Loucy (cell line): ENCODE measurements at regions not wholly inside any gene's neighbourhood (a gene's known extent, or its start where the extent isn't known, plus 50 kb on each side); places are given as distances from the start of the nearest gene placed in this dataset.

Source experiments
- EZH2phosphoT487 ChIP-seq: fragments of 200-600 bp; IDR thresholded peaks from 2 replicates; pipeline ENCODE4 v1.6.1; 2018; ENCODE audit warnings: antibody characterized with exemption, mild to moderate bottlenecking, moderate library complexity, borderline replicate concordance
- TF ChIP-seq, protein P1 (sequence below): fragments of 200-600 bp; sonication (generic); conservative IDR thresholded peaks from 2 replicates; pipeline ENCODE4 v1.5.1; 2014; ENCODE audit warnings: mild to moderate bottlenecking, antibody characterized with exemption, low read length

DNA sequence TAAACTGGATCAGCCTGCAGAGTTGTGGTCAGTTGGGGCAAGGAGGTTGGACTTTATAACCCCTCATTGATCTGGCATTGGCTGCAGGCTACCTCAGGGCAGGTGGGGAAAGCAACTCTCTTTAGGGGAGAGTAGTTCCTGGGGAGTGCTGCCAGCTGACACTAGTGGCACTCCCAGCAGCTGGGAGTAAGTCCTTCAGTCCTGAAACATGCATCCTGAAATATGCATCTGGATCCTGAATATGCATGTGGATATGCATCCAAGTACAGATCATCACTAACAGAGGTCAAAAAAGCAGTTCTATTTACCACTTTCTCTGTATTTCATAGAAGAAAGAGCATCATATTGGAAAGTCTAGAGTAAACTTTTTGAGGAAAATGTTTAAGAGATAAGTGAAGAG, 350.8 kb downstream of the EPM2A start:
- TF ChIP-seq, protein P1, sequence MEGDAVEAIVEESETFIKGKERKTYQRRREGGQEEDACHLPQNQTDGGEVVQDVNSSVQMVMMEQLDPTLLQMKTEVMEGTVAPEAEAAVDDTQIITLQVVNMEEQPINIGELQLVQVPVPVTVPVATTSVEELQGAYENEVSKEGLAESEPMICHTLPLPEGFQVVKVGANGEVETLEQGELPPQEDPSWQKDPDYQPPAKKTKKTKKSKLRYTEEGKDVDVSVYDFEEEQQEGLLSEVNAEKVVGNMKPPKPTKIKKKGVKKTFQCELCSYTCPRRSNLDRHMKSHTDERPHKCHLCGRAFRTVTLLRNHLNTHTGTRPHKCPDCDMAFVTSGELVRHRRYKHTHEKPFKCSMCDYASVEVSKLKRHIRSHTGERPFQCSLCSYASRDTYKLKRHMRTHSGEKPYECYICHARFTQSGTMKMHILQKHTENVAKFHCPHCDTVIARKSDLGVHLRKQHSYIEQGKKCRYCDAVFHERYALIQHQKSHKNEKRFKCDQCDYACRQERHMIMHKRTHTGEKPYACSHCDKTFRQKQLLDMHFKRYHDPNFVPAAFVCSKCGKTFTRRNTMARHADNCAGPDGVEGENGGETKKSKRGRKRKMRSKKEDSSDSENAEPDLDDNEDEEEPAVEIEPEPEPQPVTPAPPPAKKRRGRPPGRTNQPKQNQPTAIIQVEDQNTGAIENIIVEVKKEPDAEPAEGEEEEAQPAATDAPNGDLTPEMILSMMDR, result no peak
- no peak for TF ChIP-seq EZH2phosphoT487
